ENCODE measurements at regions not wholly inside any gene's neighbourhood (a gene's known extent, or its start where the extent isn't known, plus 50 kb on each side); places are given as distances from the start of the nearest gene placed in this dataset.
"Not testable (repeated sequence)": the region's sequence is repeated elsewhere in the genome, so short reads cannot be mapped to it uniquely, and the experiment has no call there.

DNA sequence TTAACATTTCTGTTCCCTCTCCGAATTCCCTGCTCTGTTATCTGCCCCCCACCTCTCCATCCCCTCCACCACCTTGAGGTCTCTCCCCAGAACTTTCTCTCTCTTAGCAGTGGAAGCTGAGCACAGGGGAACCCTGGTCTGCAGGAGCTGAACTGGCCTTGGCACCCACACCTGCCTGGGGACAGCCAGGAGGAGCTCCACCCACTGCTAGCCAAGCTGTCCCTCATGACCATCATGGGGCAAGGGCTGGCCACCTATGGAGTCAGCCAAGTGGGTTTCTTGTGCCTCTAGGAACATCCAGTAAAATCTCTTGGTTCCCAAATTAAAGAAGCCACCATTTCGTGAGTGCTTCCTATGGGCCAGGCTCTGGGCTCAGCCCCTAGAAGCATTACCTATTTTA is 276.4 kb upstream of the TLE3 start:
- Histone ChIP-seq H3K27me3 (no peaks in the 10 kb centered on the region), H3K27ac (no peak overlapping the region), H3K9me3 (no peaks in the 10 kb centered on the region), H3K4me1 (peaks cover 12% of the 10 kb centered on the region), H3K36me3 (ENCODE audit: low read depth, missing control alignments) (no peaks in the 10 kb centered on the region), H3K4me3 (no peak overlapping the region)
- intact Hi-C loops (cut with DNase I; ENCODE audit: low total_unique reads), result no loop called here
- no peak for TF ChIP-seq CTCF (IDR thresholded peaks at IDR 0.05)
- no peak for TF ChIP-seq POLR2A (IDR thresholded peaks at IDR 0.05)
- WGBS, 2 donors, result 93 to 96% methylated on average over 2 of the region's 2 CpGs
- no peak for DNase-seq

GRCh38 chr15:70373439-70373838 is 275.7 kb upstream of the TLE3 start:
- H3K4me1 ChIP-seq, result peaks cover 12% of the 10 kb centered on the region
- WGBS, 2 donors, result 87 to 95% methylated on average over 4 of the region's 4 CpGs
- H3K27me3 ChIP-seq; H3K9me3 ChIP-seq; H3K36me3 ChIP-seq (ENCODE audit: low read depth, missing control alignments); H3K4me3 ChIP-seq; DNase-seq; H3K27ac ChIP-seq; intact Hi-C loops (cut with DNase I; ENCODE audit: low total_unique reads): not testable (repeated sequence)

DNA sequence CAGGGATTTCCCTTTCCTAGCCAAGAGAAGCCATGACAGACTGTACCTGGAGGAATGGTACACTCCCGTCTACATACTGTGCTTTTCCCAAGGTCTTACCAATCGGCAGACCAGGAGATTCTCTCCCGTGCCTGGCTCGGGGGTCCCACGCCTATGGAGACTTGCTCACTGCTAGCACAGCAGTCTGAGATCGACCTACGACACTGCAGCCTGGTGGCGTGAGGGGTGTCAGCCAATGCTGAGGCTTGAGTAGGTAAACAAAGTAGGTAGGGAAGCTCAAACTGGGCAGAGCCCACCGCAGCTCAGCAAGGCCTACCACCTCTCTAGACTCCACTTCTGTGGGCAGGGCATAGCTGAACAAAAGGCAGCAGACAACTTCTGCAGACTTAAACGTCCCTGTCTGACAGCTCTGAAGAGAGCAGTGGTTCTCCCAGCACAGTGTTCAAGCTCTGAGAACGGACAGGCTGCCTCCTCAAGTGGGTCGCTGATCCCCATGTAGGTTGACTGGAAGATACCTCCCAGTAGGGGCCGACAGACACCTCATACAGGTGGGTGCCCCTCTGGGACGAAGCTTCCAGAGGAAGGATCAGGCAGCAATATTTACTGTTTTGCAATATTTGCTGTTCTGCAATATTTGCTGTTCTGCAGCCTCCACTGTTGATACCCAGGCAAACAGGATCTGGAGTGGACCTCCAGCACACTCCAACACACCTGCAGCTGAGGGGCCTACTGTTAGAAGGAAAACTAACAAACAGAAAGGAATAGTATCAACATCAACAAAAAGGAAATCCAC is 270.4 kb upstream of the TLE3 start:
- 81% methylated on average over 10 to 14 of the region's 14 CpGs for WGBS, 2 donors
- H3K9me3 ChIP-seq; DNase-seq; intact Hi-C loops (cut with DNase I; ENCODE audit: low total_unique reads); H3K36me3 ChIP-seq (ENCODE audit: low read depth, missing control alignments); H3K27ac ChIP-seq; H3K4me3 ChIP-seq; H3K27me3 ChIP-seq; H3K4me1 ChIP-seq: not testable (repeated sequence)

DNA sequence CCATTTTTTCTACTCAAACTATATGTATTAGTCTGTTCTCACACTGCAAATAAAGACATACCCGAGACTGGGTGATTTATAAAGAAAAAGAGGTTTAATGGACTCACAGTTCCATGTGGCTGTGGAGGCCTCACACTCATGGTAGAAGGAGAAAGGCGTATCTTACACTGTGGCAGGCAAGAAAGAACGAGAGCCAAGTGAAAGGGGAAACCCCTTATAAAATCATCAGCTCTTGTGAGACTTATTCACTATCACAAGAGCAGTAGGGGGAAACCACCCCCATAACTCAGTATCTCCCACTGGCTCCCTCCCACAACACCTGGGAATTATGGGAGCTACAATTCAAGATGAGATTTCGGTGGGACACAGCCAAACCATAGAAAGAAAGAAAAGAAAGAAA is 266.3 kb upstream of the TLE3 start:
- H3K27me3 ChIP-seq; intact Hi-C loops (cut with DNase I; ENCODE audit: low total_unique reads); DNase-seq; H3K27ac ChIP-seq; H3K36me3 ChIP-seq (ENCODE audit: low read depth, missing control alignments); H3K4me1 ChIP-seq; H3K9me3 ChIP-seq; H3K4me3 ChIP-seq: not testable (repeated sequence)
- WGBS, 2 donors, result 84 to 90% methylated on average over 3 to 4 of the region's 4 CpGs

- intact Hi-C loops (cut with DNase I; ENCODE audit: low total_unique reads), result no loop called here
- Histone ChIP-seq H3K27ac (no peak overlapping the region), H3K36me3 (ENCODE audit: low read depth, missing control alignments) (no peaks in the 10 kb centered on the region), H3K4me3 (no peak overlapping the region), H3K27me3 (no peaks in the 10 kb centered on the region), H3K9me3 (no peaks in the 10 kb centered on the region), H3K4me1 (no peaks in the 10 kb centered on the region)
- TF ChIP-seq CTCF (IDR thresholded peaks at IDR 0.05) (peak; percentile 22 to 71 (median 45)), POLR2A (IDR thresholded peaks at IDR 0.05) (no peak)
- DNase-seq, result peak; percentile 61
- 28 to 58% methylated on average over 5 to 6 of the region's 6 CpGs for WGBS, 2 donors
These were observed 265.2 kb upstream of the TLE3 start for GRCh38 chr15:70362886-70363285.

- H3K4me3 ChIP-seq, result no peak overlapping the region
- no peaks in the 10 kb centered on the region for H3K9me3 ChIP-seq
- no peaks in the 10 kb centered on the region for H3K27me3 ChIP-seq
- no peak overlapping the region for H3K27ac ChIP-seq
- 53 to 72% methylated on average over 3 of the region's 3 CpGs for WGBS, 2 donors
- TF ChIP-seq POLR2A (IDR thresholded peaks at IDR 0.05) (no peak), CTCF (IDR thresholded peaks at IDR 0.05) (no peak)
- intact Hi-C loops (cut with DNase I; ENCODE audit: low total_unique reads), result no loop called here
- DNase-seq, result no peak
- H3K36me3 ChIP-seq (ENCODE audit: low read depth, missing control alignments), result no peaks in the 10 kb centered on the region
- no peaks in the 10 kb centered on the region for H3K4me1 ChIP-seq
These were observed 264.6 kb upstream of the TLE3 start for GRCh38 chr15:70362350-70362749.
